ENCODE measurements at regions not wholly inside any gene's neighbourhood (a gene's known extent, or its start where the extent isn't known, plus 50 kb on each side); places are given as distances from the start of the nearest gene placed in this dataset.
"Not testable (repeated sequence)": the region's sequence is repeated elsewhere in the genome, so short reads cannot be mapped to it uniquely, and the experiment has no call there.

GRCh38 chr12:65741656-65742017, 82.6 kb upstream of the HMGA2 start:
- DNase-seq = no peak

- no peak for DNase-seq
These were observed 82.0 kb upstream of the HMGA2 start for GRCh38 chr12:65742018-65743010.

- DNase-seq = not testable (repeated sequence)
These were observed 79.9 kb upstream of the HMGA2 start for GRCh38 chr12:65744236-65744840.

GRCh38 chr12:65747338-65747737, 76.9 kb upstream of the HMGA2 start:
- no peak for DNase-seq

- no peak for DNase-seq
These were observed 76.0 kb upstream of the HMGA2 start for GRCh38 chr12:65748332-65748731.

- no peak for DNase-seq
These were observed 70.0 kb upstream of the HMGA2 start for GRCh38 chr12:65754290-65754689.

- DNase-seq = no peak
These were observed 69.3 kb upstream of the HMGA2 start for GRCh38 chr12:65754744-65755595.

GRCh38 chr12:65755596-65755978, 68.7 kb upstream of the HMGA2 start:
- no peak for DNase-seq

GRCh38 chr12:65756267-65756666, 68.0 kb upstream of the HMGA2 start:
- DNase-seq = no peak

GRCh38 chr12:65756956-65757511, 67.2 kb upstream of the HMGA2 start:
- no peak for DNase-seq

GRCh38 chr12:65758401-65758800, 65.9 kb upstream of the HMGA2 start:
- no peak for DNase-seq

- DNase-seq = no peak
These were observed 64.5 kb upstream of the HMGA2 start for GRCh38 chr12:65759735-65760134.

GRCh38 chr12:65761301-65761700, 63.0 kb upstream of the HMGA2 start:
- DNase-seq = no peak

GRCh38 chr12:65764325-65764724, 60.0 kb upstream of the HMGA2 start:
- no peak for DNase-seq

GRCh38 chr12:65765436-65765813, 58.9 kb upstream of the HMGA2 start:
- no peak for DNase-seq

- DNase-seq = no peak
These were observed 54.4 kb upstream of the HMGA2 start for GRCh38 chr12:65769880-65770279.
